Mesenchymal stem cell (in vitro differentiated cells and primary cell): ENCODE measurements at regions not wholly inside any gene's neighbourhood (a gene's known extent, or its start where the extent isn't known, plus 50 kb on each side); places are given as distances from the start of the nearest gene placed in this dataset.
A peak's percentile ranks its signal among the peaks of the same experiment; 100 is the strongest.

Experiments
- DNase-seq: peaks from one replicate; pipeline ENCODE4 v3.0.0-alpha.2; 2013
- H2AFZ ChIP-seq: one replicate; pipeline ENCODE4 v1.6.1; 2013; ENCODE audit warnings: low read depth, mild to moderate bottlenecking, control low read depth, inconsistent platforms, low read length, moderate library complexity
- H2AK5ac ChIP-seq: 2 replicates; pipeline ENCODE4 v1.6.1; 2013; ENCODE audit warnings: low read length, moderate library complexity, mild to moderate bottlenecking, inconsistent platforms; ENCODE audit not compliant: severe bottlenecking
- H2BK120ac ChIP-seq: one replicate; pipeline ENCODE4 v1.6.1; 2013; ENCODE audit warnings: low read depth, mild to moderate bottlenecking, inconsistent platforms, low read length, moderate library complexity
- H2BK12ac ChIP-seq, 2 experiments: one replicate each; pipeline ENCODE4 v1.6.1; 2013; ENCODE audit warnings: inconsistent platforms in 2 of 2, low read length in 2 of 2, mild to moderate bottlenecking in 2 of 2, moderate library complexity in 2 of 2, control low read depth in 1 of 2
- H2BK15ac ChIP-seq: one replicate; pipeline ENCODE4 v1.6.1; 2013; ENCODE audit warnings: mild to moderate bottlenecking, low read depth, inconsistent platforms; ENCODE audit not compliant: poor library complexity, severe bottlenecking
- H2BK5ac ChIP-seq: 2 replicates; pipeline ENCODE4 v1.6.1; 2013; ENCODE audit warnings: low read depth, mild to moderate bottlenecking, low read length, control low read depth, inconsistent platforms; ENCODE audit not compliant: poor library complexity, severe bottlenecking
- H3K14ac ChIP-seq, 2 experiments: one replicate each; pipeline ENCODE4 v1.6.1; 2013; ENCODE audit warnings: inconsistent platforms in 2 of 2, low read length in 2 of 2, control low read depth in 1 of 2, mild to moderate bottlenecking in 1 of 2, moderate library complexity in 1 of 2
- H3K18ac ChIP-seq, 2 experiments: one replicate each; pipeline ENCODE4 v1.6.1; 2013; ENCODE audit warnings: inconsistent platforms in 2 of 2, low read length in 2 of 2, control low read depth in 1 of 2, low read depth in 1 of 2, mild to moderate bottlenecking in 1 of 2
- H3K23ac ChIP-seq, 2 experiments: one replicate each; pipeline ENCODE4 v1.6.1; 2013; ENCODE audit warnings: inconsistent platforms in 2 of 2, low read length in 2 of 2, mild to moderate bottlenecking in 2 of 2, moderate library complexity in 2 of 2, control low read depth in 1 of 2
- H3K27ac ChIP-seq: 2 replicates; pipeline ENCODE4 v1.5.1; 2013; ENCODE audit warnings: mild to moderate bottlenecking, moderate library complexity, low read length, control low read depth, inconsistent platforms; ENCODE audit not compliant: poor library complexity, severe bottlenecking
- H3K27me3 ChIP-seq, 2 experiments: 2 replicates each; pipeline versions ENCODE4 v1.6.1 to v1.7.0; 2013; ENCODE audit warnings: low read length in 2 of 2, mild to moderate bottlenecking in 2 of 2, moderate library complexity in 2 of 2, control low read depth in 1 of 2, inconsistent platforms in 1 of 2; ENCODE audit not compliant: control insufficient read depth in 1 of 2, insufficient read depth in 1 of 2
- H3K36me3 ChIP-seq, 2 experiments: 2 replicates each; pipeline versions ENCODE4 v1.6.1 to v1.7.0; 2013; ENCODE audit warnings: low read length in 2 of 2, control low read depth in 1 of 2, inconsistent platforms in 1 of 2, low read depth in 1 of 2, mild to moderate bottlenecking in 1 of 2; ENCODE audit not compliant: insufficient read depth in 2 of 2, control insufficient read depth in 1 of 2
- H3K4ac ChIP-seq, 2 experiments: one replicate each; pipeline ENCODE4 v1.6.1; 2013; ENCODE audit warnings: inconsistent platforms in 2 of 2, low read length in 2 of 2, mild to moderate bottlenecking in 2 of 2, moderate library complexity in 2 of 2, control low read depth in 1 of 2, low read depth in 1 of 2
- H3K4me1 ChIP-seq: 2 replicates; pipeline ENCODE4 v1.6.1; 2013; ENCODE audit warnings: low read depth, low read length, control low read depth; ENCODE audit not compliant: control insufficient read depth, insufficient read depth
- H3K4me2 ChIP-seq: 2 replicates; pipeline ENCODE4 v1.6.1; 2013; ENCODE audit warnings: low read length, mild to moderate bottlenecking, inconsistent platforms; ENCODE audit not compliant: poor library complexity, severe bottlenecking
- H3K4me3 ChIP-seq, 2 experiments: 2 replicates each; pipeline versions ENCODE4 v1.5.1 to v1.7.0; 2013; ENCODE audit warnings: low read length in 2 of 2, mild to moderate bottlenecking in 2 of 2, control low read depth in 1 of 2, low read depth in 1 of 2; ENCODE audit not compliant: insufficient read depth in 1 of 2
- H3K79me1 ChIP-seq: replicated peaks from 2 replicates; pipeline ENCODE4 v1.6.1; 2013; ENCODE audit warnings: mild to moderate bottlenecking, control low read depth, low read length, inconsistent platforms; ENCODE audit not compliant: poor library complexity, severe bottlenecking
- H3K9ac ChIP-seq: 2 replicates; pipeline ENCODE4 v1.7.0; 2013; ENCODE audit warnings: mild to moderate bottlenecking, low read length, moderate library complexity
- H3K9me3 ChIP-seq: 2 replicates; pipeline ENCODE4 v1.7.0; 2013; ENCODE audit warnings: mild to moderate bottlenecking, low read length; ENCODE audit not compliant: control insufficient read depth
- H4K8ac ChIP-seq: one replicate; pipeline ENCODE4 v1.6.1; 2013; ENCODE audit warnings: inconsistent platforms, mild to moderate bottlenecking, low read length, moderate library complexity
- H4K91ac ChIP-seq: one replicate; pipeline ENCODE4 v1.6.1; 2013; ENCODE audit warnings: mild to moderate bottlenecking, low read length, inconsistent platforms
- WGBS: methylation state at CpG from one replicate; pipeline ENCODE4 v1.1.7; 2013; ENCODE audit warnings: mixed read lengths; 5-methylcytosine and 5-hydroxymethylcytosine counted together

- peaks cover 28% of the 10 kb centered on the region for H3K4me1 ChIP-seq
- no peak overlapping the region for H2BK12ac ChIP-seq
- H2BK5ac ChIP-seq: no peak overlapping the region
- H3K18ac ChIP-seq: no peak overlapping the region
- H4K8ac ChIP-seq: no peak overlapping the region
- no peak overlapping the region for H3K27ac ChIP-seq
- no peak overlapping the region for H3K4ac ChIP-seq
- DNase-seq: no peak
- no peak overlapping the region for H3K14ac ChIP-seq
- peak overlapping the region; percentile 47 for H2AK5ac ChIP-seq
- no peaks in the 10 kb centered on the region for H3K9me3 ChIP-seq
- H3K4me3 ChIP-seq: no peak overlapping the region
- no peak overlapping the region for H2BK120ac ChIP-seq
- H3K4me2 ChIP-seq: no peak overlapping the region
- H3K79me1 ChIP-seq: no peaks in the 10 kb centered on the region
- no peak overlapping the region for H2BK15ac ChIP-seq
- peak overlapping the region; percentile 10 for H2AFZ ChIP-seq
- no peak overlapping the region for H4K91ac ChIP-seq
- H3K27me3 ChIP-seq: peaks cover 7 to 67% of the 10 kb centered on the region in 2 experiments
- no peaks in the 10 kb centered on the region for H3K36me3 ChIP-seq
- no peak overlapping the region for H3K23ac ChIP-seq
- no peak overlapping the region for H3K9ac ChIP-seq
- WGBS: 19% methylated on average over 54 of the region's 58 CpGs
Observed at GRCh38 chr5:73230264-73231245, 57.6 kb downstream of the TMEM174 start.

- H2BK12ac ChIP-seq: no peak overlapping the region
- no peak overlapping the region for H3K18ac ChIP-seq
- H4K8ac ChIP-seq: no peak overlapping the region
- peaks cover 7 to 68% of the 10 kb centered on the region in 2 experiments for H3K27me3 ChIP-seq
- no peak overlapping the region for H2AFZ ChIP-seq
- H3K9me3 ChIP-seq: no peaks in the 10 kb centered on the region
- H2BK5ac ChIP-seq: no peak overlapping the region
- H3K36me3 ChIP-seq: no peaks in the 10 kb centered on the region
- H3K9ac ChIP-seq: no peak overlapping the region
- peaks cover 25% of the 10 kb centered on the region for H3K4me1 ChIP-seq
- H2AK5ac ChIP-seq: no peak overlapping the region
- no peak for DNase-seq
- no peak overlapping the region for H3K14ac ChIP-seq
- H3K4me2 ChIP-seq: no peak overlapping the region
- H4K91ac ChIP-seq: no peak overlapping the region
- no peaks in the 10 kb centered on the region for H3K79me1 ChIP-seq
- no peak overlapping the region for H3K4me3 ChIP-seq
- H3K4ac ChIP-seq: no peak overlapping the region
- H3K23ac ChIP-seq: no peak overlapping the region
- H2BK120ac ChIP-seq: no peak overlapping the region
- H2BK15ac ChIP-seq: no peak overlapping the region
- H3K27ac ChIP-seq: peak overlapping the region; percentile 29
- WGBS: no CpG with 5 or more reads among the region's 1 CpG
Observed at GRCh38 chr5:73229271-73229670, 56.3 kb downstream of the TMEM174 start.

GRCh38 chr5:73228052-73228451, 55.1 kb downstream of the TMEM174 start:
- no peaks in the 10 kb centered on the region for H3K9me3 ChIP-seq
- no peak overlapping the region for H2BK120ac ChIP-seq

More at GRCh38 chr5:73228052-73228451, 55.1 kb downstream of the TMEM174 start:
- H4K91ac ChIP-seq: no peak overlapping the region
- H3K79me1 ChIP-seq: no peaks in the 10 kb centered on the region
- DNase-seq: no peak
- peaks cover 14% of the 10 kb centered on the region for H3K4me1 ChIP-seq
- H2AK5ac ChIP-seq: no peak overlapping the region
- WGBS: 92% methylated on average over 7 of the region's 7 CpGs
- peaks cover 5 to 67% of the 10 kb centered on the region in 2 experiments for H3K27me3 ChIP-seq
- H3K9ac ChIP-seq: no peak overlapping the region
- H3K4ac ChIP-seq: no peak overlapping the region
- no peak overlapping the region for H3K4me3 ChIP-seq
- no peak overlapping the region for H3K4me2 ChIP-seq
- H2BK5ac ChIP-seq: no peak overlapping the region
- H2BK12ac ChIP-seq: no peak overlapping the region
- no peak overlapping the region for H2BK15ac ChIP-seq
- H2AFZ ChIP-seq: no peak overlapping the region
- no peak overlapping the region for H4K8ac ChIP-seq
- no peak overlapping the region for H3K27ac ChIP-seq
- no peak overlapping the region for H3K23ac ChIP-seq
- no peak overlapping the region for H3K14ac ChIP-seq
- no peak overlapping the region for H3K18ac ChIP-seq
- H3K36me3 ChIP-seq: no peaks in the 10 kb centered on the region
